BE2C (cell line): ENCODE measurements at regions not wholly inside any gene's neighbourhood (a gene's known extent, or its start where the extent isn't known, plus 50 kb on each side); places are given as distances from the start of the nearest gene placed in this dataset.

Experiments
- DNase-seq: peaks from one replicate; pipeline ENCODE4 v3.0.0-alpha.2; 2020
- H3K27me3 ChIP-seq: fragments of 250-450 bp; sonication (Bioruptor Pico); 2 replicates; pipeline ENCODE4 v1.5.1; 2020; ENCODE audit warnings: mild to moderate bottlenecking
- H3K36me3 ChIP-seq: fragments of 250-450 bp; sonication (Bioruptor Pico); 2 replicates; pipeline ENCODE4 v1.5.1; 2020; ENCODE audit warnings: mild to moderate bottlenecking
- H3K4me1 ChIP-seq: fragments of 250-450 bp; sonication (Bioruptor Pico); 2 replicates; pipeline ENCODE4 v1.5.1; 2020
- H3K4me3 ChIP-seq: 2 replicates; pipeline ENCODE4 v1.5.1; 2011; ENCODE audit warnings: low read depth, low read length
- H3K9me3 ChIP-seq: fragments of 250-450 bp; sonication (Bioruptor Pico); 2 replicates; pipeline ENCODE4 v1.5.1; 2020
- CTCF ChIP-seq: IDR thresholded peaks from 2 replicates; pipeline ENCODE4 v1.5.1; 2012; ENCODE audit warnings: mild to moderate bottlenecking, low read depth, low read length

- no peak for DNase-seq
- Histone ChIP-seq H3K36me3 (no peaks in the 10 kb centered on the region), H3K9me3 (no peaks in the 10 kb centered on the region), H3K4me1 (no peaks in the 10 kb centered on the region), H3K27me3 (no peaks in the 10 kb centered on the region), H3K4me3 (no peak overlapping the region)
- TF ChIP-seq CTCF, result no peak
Measured at GRCh38 chr16:47986031-47986430, 169.8 kb downstream of the ABCC12 start.

- Histone ChIP-seq H3K4me3 (no peak overlapping the region), H3K9me3 (no peaks in the 10 kb centered on the region), H3K4me1 (no peaks in the 10 kb centered on the region), H3K27me3 (no peaks in the 10 kb centered on the region), H3K36me3 (no peaks in the 10 kb centered on the region)
- DNase-seq, result no peak
- no peak for TF ChIP-seq CTCF
Measured at GRCh38 chr16:47984669-47985068, 171.1 kb downstream of the ABCC12 start.

- Histone ChIP-seq H3K4me3 (no peak overlapping the region), H3K27me3 (no peaks in the 10 kb centered on the region), H3K9me3 (no peaks in the 10 kb centered on the region), H3K4me1 (no peaks in the 10 kb centered on the region), H3K36me3 (no peaks in the 10 kb centered on the region)
- no peak for TF ChIP-seq CTCF
- no peak for DNase-seq
Measured at GRCh38 chr16:47983999-47984580, 171.7 kb downstream of the ABCC12 start.

- no peaks in the 10 kb centered on the region for H3K9me3 ChIP-seq
- H3K4me3 ChIP-seq, result no peak overlapping the region
- no peak for TF ChIP-seq CTCF
- no peaks in the 10 kb centered on the region for H3K27me3 ChIP-seq
- no peaks in the 10 kb centered on the region for H3K36me3 ChIP-seq
- H3K4me1 ChIP-seq, result no peaks in the 10 kb centered on the region
- DNase-seq, result no peak
Measured at GRCh38 chr16:47980212-47980611, 175.6 kb downstream of the ABCC12 start.

- H3K4me3 ChIP-seq, result no peak overlapping the region
- TF ChIP-seq CTCF, result no peak
- no peak for DNase-seq
- H3K4me1 ChIP-seq, result no peaks in the 10 kb centered on the region
- H3K9me3 ChIP-seq, result no peaks in the 10 kb centered on the region
- no peaks in the 10 kb centered on the region for H3K36me3 ChIP-seq
- no peaks in the 10 kb centered on the region for H3K27me3 ChIP-seq
Measured at GRCh38 chr16:47979616-47980182, 176.1 kb downstream of the ABCC12 start.

- Histone ChIP-seq H3K27me3 (no peaks in the 10 kb centered on the region), H3K36me3 (no peaks in the 10 kb centered on the region), H3K9me3 (no peaks in the 10 kb centered on the region), H3K4me1 (no peaks in the 10 kb centered on the region), H3K4me3 (no peak overlapping the region)
- TF ChIP-seq CTCF, result no peak
- DNase-seq, result no peak
Measured at GRCh38 chr16:47979164-47979520, 176.7 kb downstream of the ABCC12 start.
